NCI-H128 (cell line): ENCODE measurements at regions not wholly inside any gene's neighbourhood (a gene's known extent, or its start where the extent isn't known, plus 50 kb on each side); places are given as distances from the start of the nearest gene placed in this dataset.

ENCODE experiments used
- DNase-seq: peaks from one replicate; lab custom pipeline; 2025; ENCODE audit not compliant: unreplicated experiment; lab: John Stamatoyannopoulos, UW

DNA sequence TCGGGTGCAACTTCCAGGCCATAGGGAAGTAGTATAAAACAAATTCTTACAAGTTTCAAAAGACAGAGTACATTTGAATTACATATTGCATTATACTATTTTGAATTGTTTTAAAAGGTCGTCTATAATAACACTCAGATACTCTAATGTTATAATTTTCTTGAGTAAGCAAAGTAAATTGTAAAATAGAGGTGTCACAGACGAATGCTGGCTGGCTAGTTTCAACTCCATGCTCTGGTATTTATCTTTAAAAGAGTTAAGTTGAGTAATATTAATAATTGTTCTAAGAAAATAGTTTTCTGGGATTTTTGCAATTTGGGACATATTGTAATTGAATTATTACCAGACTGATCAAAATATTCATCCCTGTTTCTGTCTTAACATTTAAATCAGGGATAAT is 764.9 kb downstream of the TECRL start:
- no peak for DNase-seq

DNA sequence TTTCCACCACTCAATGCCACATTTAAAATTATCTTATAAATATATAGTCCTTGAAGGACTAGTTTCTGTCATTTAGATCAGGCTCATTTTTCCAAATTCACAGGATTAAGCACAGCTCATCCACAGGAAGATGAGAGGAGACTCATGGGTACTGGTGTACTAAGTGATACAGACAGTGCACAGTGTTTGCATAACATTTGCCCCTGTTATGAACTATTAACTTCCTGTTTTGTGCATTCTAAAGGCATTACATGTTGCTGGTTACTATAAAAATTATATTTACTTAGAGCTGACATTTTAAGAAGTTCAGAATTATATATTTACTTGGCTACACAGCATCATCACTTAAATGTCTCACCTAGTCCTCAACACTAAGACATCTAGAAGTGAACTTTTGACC is 772.0 kb downstream of the TECRL start:
- no peak for DNase-seq

- no peak for DNase-seq
Measured at GRCh38 chr4:63632858-63633257, 776.4 kb downstream of the TECRL start.

GRCh38 chr4:63620271-63620670 is 789.0 kb downstream of the TECRL start:
- DNase-seq = no peak

- DNase-seq = no peak
Measured at GRCh38 chr4:63619771-63620170, 789.5 kb downstream of the TECRL start.

DNA sequence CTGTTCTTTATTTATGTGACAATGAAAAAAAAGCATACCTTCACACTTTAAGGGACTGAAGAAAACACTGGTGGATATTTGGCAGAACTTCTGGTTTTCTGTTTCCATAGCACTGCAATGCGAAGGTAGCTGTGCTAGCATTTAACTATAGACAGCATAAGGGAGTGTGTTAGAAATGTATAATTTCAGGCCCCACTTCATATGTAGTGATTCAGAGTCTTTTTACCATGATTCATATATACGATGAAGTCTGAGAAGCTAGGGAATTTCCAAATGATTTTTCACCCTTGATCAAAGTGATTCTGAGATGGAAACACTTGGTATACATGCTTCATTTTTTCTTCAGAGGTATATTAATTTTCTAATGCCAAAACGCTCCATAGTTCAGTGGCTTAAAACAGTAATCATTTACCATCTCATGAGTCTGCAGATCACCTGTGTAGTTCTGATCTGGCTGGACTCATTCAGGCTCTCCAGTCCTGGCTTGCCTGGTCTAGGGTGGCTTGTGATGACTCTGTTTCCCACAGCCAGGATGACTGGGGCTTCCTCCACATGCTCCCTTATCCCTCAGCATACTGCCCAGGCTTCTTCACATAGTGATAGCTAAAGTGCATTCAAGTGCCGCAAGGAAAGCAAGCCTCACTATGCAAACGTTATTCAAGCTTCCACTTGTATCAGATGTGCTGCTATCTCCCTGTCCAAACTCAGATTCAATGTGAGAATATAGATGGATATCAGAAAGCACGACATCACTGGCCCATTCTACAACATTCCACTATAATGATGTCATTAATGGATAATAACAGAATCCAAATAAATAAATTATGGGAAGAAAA is 790.1 kb downstream of the TECRL start:
- no peak for DNase-seq

GRCh38 chr4:63607169-63607872 is 801.9 kb downstream of the TECRL start:
- no peak for DNase-seq

DNA sequence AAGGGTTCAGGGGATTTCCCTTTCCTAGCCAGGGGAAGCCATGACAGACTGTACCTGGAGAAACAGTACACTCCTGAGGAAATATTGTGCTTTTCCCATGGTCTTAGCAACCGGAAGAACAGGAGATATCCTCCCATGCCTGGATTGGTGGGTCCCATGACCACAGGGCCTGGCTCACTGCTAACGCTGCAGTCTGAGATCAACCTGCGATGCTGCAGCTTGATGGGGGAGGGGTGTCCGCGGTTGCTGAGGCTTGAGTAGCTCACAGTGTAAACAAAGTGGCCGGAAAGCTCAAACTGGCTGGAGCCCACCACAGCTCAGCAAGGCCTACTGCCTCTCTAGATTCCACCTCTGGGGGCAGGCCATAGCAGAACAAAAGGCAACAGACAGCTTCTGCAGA is 819.5 kb downstream of the TECRL start:
- no peak for DNase-seq

DNA sequence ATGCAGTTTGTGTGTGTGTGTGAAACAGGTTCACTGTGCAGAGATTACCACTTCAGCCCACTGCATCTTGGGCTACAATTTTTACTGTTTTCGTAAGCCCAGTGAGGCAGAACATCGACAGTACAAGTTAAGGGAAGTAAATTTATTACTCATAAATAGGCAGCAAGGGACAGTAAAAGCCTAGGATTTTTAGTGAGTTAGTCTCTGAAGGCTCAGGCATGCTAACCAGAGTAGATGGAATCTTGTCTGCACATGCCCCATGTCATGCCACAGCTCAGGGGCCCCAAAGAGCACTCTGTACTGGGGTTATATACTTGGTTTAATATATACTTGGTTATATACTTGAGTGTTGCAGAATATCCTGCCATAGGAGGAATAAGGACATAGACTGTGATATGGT is 825.7 kb downstream of the TECRL start:
- no peak for DNase-seq

- DNase-seq = no peak
Measured at GRCh38 chr4:63583007-63583406, 826.2 kb downstream of the TECRL start.

- DNase-seq = no peak
Measured at GRCh38 chr4:63580796-63581475, 828.3 kb downstream of the TECRL start.

- no peak for DNase-seq
Measured at GRCh38 chr4:63578383-63578782, 830.9 kb downstream of the TECRL start.

DNA sequence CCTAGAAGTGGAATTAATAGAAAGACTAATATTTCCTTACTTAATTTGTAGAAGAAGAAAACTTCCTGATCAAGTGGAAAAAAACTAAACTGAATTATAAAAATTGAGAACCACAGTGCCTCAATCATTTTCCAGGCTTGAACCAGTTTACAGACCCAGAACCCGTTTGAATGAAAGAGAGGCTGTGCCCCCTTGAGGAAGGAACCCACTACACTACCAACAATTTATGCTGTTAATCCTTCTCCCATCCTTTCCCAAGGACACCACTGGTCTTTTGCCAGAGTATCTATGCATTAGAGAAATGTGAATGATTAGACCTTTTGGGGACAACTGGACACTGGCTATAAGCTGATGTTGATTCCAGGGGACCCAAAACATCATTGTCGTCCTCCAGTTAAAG is 842.6 kb downstream of the TECRL start:
- DNase-seq = no peak

- no peak for DNase-seq
Measured at GRCh38 chr4:63563288-63564014, 845.8 kb downstream of the TECRL start.

DNA sequence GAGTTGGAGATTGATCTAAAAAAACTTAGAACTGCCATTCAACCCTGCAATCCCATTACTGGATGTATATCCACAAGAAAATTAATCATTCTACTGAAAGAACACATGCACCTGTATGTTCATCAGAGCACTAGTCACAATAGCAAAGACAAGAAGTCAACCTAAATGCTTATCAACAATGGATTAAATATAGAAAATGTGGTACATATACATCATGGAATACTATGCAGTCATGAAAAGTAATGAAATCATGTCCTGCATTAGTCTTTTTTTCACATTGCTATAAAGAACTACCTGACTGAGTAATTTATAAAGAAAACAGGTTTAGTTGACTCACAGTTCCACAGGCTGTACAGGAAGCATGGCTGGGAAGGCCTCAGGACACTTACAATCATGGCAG is 850.5 kb downstream of the TECRL start:
- no peak for DNase-seq

DNA sequence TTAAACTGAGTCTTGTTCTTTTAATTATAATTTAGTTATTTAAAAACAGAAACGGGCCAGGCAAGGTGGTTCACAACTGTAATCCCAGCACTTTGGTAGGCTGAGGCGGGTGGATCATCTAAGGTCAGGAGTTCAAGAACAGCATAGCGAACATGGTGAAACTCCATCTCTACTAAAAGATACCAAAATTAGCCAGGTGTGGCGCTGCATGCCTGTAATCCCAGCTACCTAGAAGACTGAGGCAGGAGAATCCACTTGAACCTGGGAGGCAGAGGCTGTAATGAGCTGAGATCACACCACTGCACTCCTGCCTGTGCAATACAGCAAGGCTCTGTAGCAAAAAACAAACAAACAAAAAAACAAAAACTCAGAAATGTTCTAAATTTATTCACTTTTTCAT is 852.9 kb downstream of the TECRL start:
- DNase-seq = no peak

DNA sequence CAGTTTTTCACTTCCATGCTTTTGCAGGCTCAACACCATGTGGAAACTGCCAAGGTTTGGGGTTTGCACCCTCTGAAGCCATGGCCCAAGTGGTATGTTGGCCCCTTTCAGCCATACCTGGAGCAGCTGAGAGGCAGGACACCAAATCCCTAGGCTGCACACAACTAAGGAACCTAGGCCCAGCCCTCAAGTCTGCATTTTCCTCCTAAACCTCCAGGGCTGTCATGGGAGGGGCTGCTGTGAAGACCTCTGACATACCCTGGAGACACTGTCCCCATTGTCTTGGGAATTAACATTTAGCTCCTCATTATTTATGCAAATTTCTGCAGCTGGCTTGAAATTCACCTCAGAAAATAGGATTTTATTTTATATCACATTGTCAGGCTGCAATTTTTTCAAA is 856.1 kb downstream of the TECRL start:
- no peak for DNase-seq

- no peak for DNase-seq
Measured at GRCh38 chr4:63541828-63542227, 867.4 kb downstream of the TECRL start.

- DNase-seq = no peak
Measured at GRCh38 chr4:63529581-63530337, 879.5 kb downstream of the TECRL start.

GRCh38 chr4:63528256-63528991 is 880.8 kb downstream of the TECRL start:
- DNase-seq = no peak
